Keratinocyte (primary cell): ENCODE measurements at regions not wholly inside any gene's neighbourhood (a gene's known extent, or its start where the extent isn't known, plus 50 kb on each side); places are given as distances from the start of the nearest gene placed in this dataset.

Source experiments
- DNase-seq: peaks from one replicate; pipeline ENCODE4 v3.0.0-alpha.2; 2011; ENCODE audit warnings: low read depth, missing footprints, low spot score
- FAIRE-seq: peaks from 2 replicates; lab custom pipeline; 2011; peaks lifted over from hg19 to GRCh38; lab: Jason Lieb, UNC
- H2AFZ ChIP-seq: 2 replicates; pipeline ENCODE4 v1.6.0; 2012; ENCODE audit warnings: low read length, control low read depth, inconsistent platforms; ENCODE audit not compliant: control insufficient read depth
- H3K27ac ChIP-seq: 2 replicates; pipeline ENCODE4 v1.5.1; 2011; ENCODE audit warnings: low read length; ENCODE audit not compliant: control insufficient read depth, insufficient read depth
- H3K27me3 ChIP-seq: 3 replicates; pipeline ENCODE4 v1.6.0; 2011; ENCODE audit warnings: low read length; ENCODE audit not compliant: control insufficient read depth, insufficient read depth; ENCODE audit errors: extremely low read depth
- H3K36me3 ChIP-seq, 2 experiments: 2 replicates in 1 of 2; 3 replicates in 1 of 2; pipeline ENCODE4 v1.5.1; 2011; ENCODE audit warnings: low read length in 2 of 2, mild to moderate bottlenecking in 1 of 2; ENCODE audit not compliant: control insufficient read depth in 2 of 2, insufficient read depth in 2 of 2; ENCODE audit errors: extremely low read depth in 1 of 2
- H3K4me1 ChIP-seq: 3 replicates; pipeline ENCODE4 v1.5.1; 2011; ENCODE audit warnings: low read length; ENCODE audit not compliant: control insufficient read depth, insufficient read depth; ENCODE audit errors: extremely low read depth
- H3K4me2 ChIP-seq: 3 replicates; pipeline ENCODE4 v1.6.0; 2011; ENCODE audit warnings: low read depth, low read length; ENCODE audit not compliant: control insufficient read depth, insufficient read depth; ENCODE audit errors: extremely low read depth
- H3K4me3 ChIP-seq, 3 experiments: fragments of 200-600 bp in 1 of 3; sonication (generic) in 1 of 3; 2 replicates in 2 of 3; 3 replicates in 1 of 3; pipeline ENCODE4 v1.5.1; 2011 to 2016; ENCODE audit warnings: low read length in 3 of 3, mild to moderate bottlenecking in 3 of 3, control low read depth in 2 of 3, inconsistent platforms in 1 of 3, low read depth in 1 of 3, mixed read lengths in 1 of 3, mixed run types in 1 of 3, moderate library complexity in 1 of 3; ENCODE audit not compliant: control insufficient read depth in 2 of 3, insufficient read depth in 2 of 3; ENCODE audit errors: extremely low read depth in 1 of 3
- H3K79me2 ChIP-seq: 2 replicates; pipeline ENCODE4 v1.6.0; 2012; ENCODE audit warnings: low read length; ENCODE audit not compliant: control insufficient read depth, insufficient read depth
- H3K9ac ChIP-seq: 3 replicates; pipeline ENCODE4 v1.6.0; 2011; ENCODE audit warnings: low read length; ENCODE audit not compliant: control insufficient read depth, insufficient read depth; ENCODE audit errors: extremely low read depth
- H3K9me1 ChIP-seq: 3 replicates; pipeline ENCODE4 v1.6.0; 2011; ENCODE audit warnings: low read length; ENCODE audit not compliant: control insufficient read depth, insufficient read depth; ENCODE audit errors: extremely low read depth
- H3K9me3 ChIP-seq: 2 replicates; pipeline ENCODE4 v1.5.1; 2012; ENCODE audit warnings: low read depth, low read length; ENCODE audit not compliant: control insufficient read depth
- H4K20me1 ChIP-seq: 3 replicates; pipeline ENCODE4 v1.6.0; 2011; ENCODE audit warnings: low read length; ENCODE audit not compliant: control insufficient read depth, insufficient read depth; ENCODE audit errors: extremely low read depth
- EZH2 ChIP-seq: IDR thresholded peaks from one replicate; pipeline ENCODE4 v1.6.1; 2012; ENCODE audit warnings: inconsistent platforms, mild to moderate bottlenecking, low read length, moderate library complexity
- dilution Hi-C: fragments of 300-500 bp; cut with MboI; formaldehyde crosslinking; loops from one replicate; pipeline ENCODE4 v1.7.0; 2020; ENCODE audit warnings: low sequenced_read_pairs; ENCODE audit not compliant: extremely low pct_ligation_motif_present
- TF ChIP-seq, protein P1 (sequence below), 3 experiments: IDR thresholded peaks in 1 of 3; conservative IDR thresholded peaks in 1 of 3; optimal IDR thresholded peaks in 1 of 3; 2 replicates in 2 of 3; 3 replicates in 1 of 3; pipeline versions ENCODE3 to v1.5.1; 2011; ENCODE audit warnings: low read length in 3 of 3, mild to moderate bottlenecking in 3 of 3, moderate library complexity in 2 of 3, control low read depth in 1 of 3, inconsistent platforms in 1 of 3; ENCODE audit not compliant: insufficient read depth in 2 of 3; ENCODE audit errors: extremely low read depth in 1 of 3

DNA sequence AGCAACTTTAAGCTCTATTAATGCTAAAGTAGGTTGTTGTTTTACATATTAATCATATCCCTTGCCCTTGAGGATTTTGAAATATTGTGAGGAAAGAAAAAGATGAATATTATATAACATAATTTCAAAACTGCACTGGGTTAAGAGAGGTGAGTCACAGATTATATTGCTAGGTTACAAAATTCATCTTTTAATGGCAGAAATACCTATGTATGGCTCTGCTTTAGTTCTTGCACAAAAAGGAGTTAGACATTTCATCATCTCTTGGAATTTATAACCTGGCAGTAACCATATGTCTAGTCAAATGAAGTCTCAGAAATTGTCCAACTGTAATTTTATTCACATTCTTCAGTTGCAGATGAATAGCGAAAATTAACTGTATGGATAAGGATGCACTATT is 2041.1 kb downstream of the OLFM4 start:
- Histone ChIP-seq H2AFZ (no peak overlapping the region), H3K4me3 (no peak overlapping the region), H3K27me3 (no peaks in the 10 kb centered on the region), H3K27ac (no peak overlapping the region), H3K36me3 (no peaks in the 10 kb centered on the region), H3K9me1 (no peaks in the 10 kb centered on the region), H3K4me1 (no peaks in the 10 kb centered on the region), H3K79me2 (no peaks in the 10 kb centered on the region), H4K20me1 (no peaks in the 10 kb centered on the region), H3K4me2 (no peak overlapping the region), H3K9me3 (peaks cover 2% of the 10 kb centered on the region), H3K9ac (no peak overlapping the region)
- dilution Hi-C loops = no loop called here
- FAIRE-seq (no peak), DNase-seq (no peak)
- no peak for TF ChIP-seq EZH2
- TF ChIP-seq, protein P1, sequence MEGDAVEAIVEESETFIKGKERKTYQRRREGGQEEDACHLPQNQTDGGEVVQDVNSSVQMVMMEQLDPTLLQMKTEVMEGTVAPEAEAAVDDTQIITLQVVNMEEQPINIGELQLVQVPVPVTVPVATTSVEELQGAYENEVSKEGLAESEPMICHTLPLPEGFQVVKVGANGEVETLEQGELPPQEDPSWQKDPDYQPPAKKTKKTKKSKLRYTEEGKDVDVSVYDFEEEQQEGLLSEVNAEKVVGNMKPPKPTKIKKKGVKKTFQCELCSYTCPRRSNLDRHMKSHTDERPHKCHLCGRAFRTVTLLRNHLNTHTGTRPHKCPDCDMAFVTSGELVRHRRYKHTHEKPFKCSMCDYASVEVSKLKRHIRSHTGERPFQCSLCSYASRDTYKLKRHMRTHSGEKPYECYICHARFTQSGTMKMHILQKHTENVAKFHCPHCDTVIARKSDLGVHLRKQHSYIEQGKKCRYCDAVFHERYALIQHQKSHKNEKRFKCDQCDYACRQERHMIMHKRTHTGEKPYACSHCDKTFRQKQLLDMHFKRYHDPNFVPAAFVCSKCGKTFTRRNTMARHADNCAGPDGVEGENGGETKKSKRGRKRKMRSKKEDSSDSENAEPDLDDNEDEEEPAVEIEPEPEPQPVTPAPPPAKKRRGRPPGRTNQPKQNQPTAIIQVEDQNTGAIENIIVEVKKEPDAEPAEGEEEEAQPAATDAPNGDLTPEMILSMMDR (optimal IDR thresholded peaks at IDR 0.05 in 1 of 3, IDR thresholded peaks at IDR 0.05 in 1 of 3, conservative IDR thresholded peaks at IDR 0.05 in 1 of 3; ENCODE audit: extremely low read depth in 1 of 3, insufficient read depth in 2 of 3, low read length in 3 of 3) = no peak

DNA sequence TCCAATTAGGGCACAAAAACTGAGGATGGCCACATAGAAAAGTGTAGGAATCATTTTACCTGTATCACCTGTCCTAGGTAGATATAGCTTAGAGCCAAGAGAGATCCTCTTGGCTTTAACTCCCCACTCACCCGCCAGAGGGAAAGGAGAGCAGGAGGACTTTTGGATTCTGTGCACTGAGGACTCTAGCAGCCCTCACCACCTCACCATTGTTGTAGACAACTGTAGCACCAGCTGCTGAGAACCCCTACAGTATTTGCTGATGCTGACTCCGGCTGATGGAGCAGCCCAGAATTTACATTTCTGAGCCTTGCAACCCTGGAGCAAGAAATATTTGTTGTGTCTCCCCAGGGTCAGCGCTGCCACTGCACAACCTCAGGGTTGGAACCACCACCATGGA is 2044.4 kb downstream of the OLFM4 start:
- Histone ChIP-seq H3K4me1 (no peaks in the 10 kb centered on the region), H3K9ac (no peak overlapping the region), H3K9me1 (no peaks in the 10 kb centered on the region), H3K27me3 (no peaks in the 10 kb centered on the region), H3K4me2 (no peak overlapping the region), H2AFZ (no peak overlapping the region), H3K27ac (no peak overlapping the region), H3K9me3 (peaks cover 2% of the 10 kb centered on the region), H3K79me2 (no peaks in the 10 kb centered on the region), H3K4me3 (no peak overlapping the region), H4K20me1 (no peaks in the 10 kb centered on the region), H3K36me3 (no peaks in the 10 kb centered on the region)
- DNase-seq (no peak), FAIRE-seq (no peak)
- TF ChIP-seq, protein P1 (optimal IDR thresholded peaks at IDR 0.05 in 1 of 3, IDR thresholded peaks at IDR 0.05 in 1 of 3, conservative IDR thresholded peaks at IDR 0.05 in 1 of 3; ENCODE audit: extremely low read depth in 1 of 3, insufficient read depth in 2 of 3, low read length in 3 of 3) = no peak
- no peak for TF ChIP-seq EZH2
- dilution Hi-C loops = no loop called here
